GM12892 (cell line): ENCODE measurements at regions not wholly inside any gene's neighbourhood (a gene's known extent, or its start where the extent isn't known, plus 50 kb on each side); places are given as distances from the start of the nearest gene placed in this dataset.

ENCODE experiments used
- POLR2A ChIP-seq: IDR thresholded peaks from 2 replicates; pipeline ENCODE4 v1.6.1; 2011; ENCODE audit warnings: low read depth, low read length, control low read depth
- POLR2AphosphoS5 ChIP-seq: IDR thresholded peaks from 2 replicates; pipeline ENCODE4 v1.6.1; 2011; ENCODE audit warnings: low read depth, low read length, control low read depth

DNA sequence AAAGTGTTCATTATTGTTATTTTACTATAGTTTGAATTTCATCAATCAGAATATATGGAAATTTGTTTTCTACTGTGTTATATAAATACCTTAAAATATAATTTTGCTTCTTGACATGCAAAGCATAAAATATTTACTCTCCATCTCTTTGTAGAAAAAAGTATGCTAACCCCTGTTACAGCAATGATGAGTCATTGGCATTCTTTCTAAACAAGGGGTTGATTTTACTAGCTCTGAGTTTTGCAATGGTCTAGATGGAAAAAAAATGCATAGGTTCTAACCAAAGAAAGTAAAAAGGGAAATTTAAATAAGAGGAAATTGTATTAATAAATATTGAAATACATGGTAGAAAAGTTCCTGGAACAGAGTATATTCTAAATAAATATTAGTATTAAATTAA lies 990.2 kb upstream of the ATXN7L3B start:
- TF ChIP-seq POLR2A = no peak
- no peak for TF ChIP-seq POLR2AphosphoS5
